IMR-90 (cell line): ENCODE measurements at regions not wholly inside any gene's neighbourhood (a gene's known extent, or its start where the extent isn't known, plus 50 kb on each side); places are given as distances from the start of the nearest gene placed in this dataset.

ENCODE experiments used
- ATAC-seq: fragments of 200-7000 bp; cut with Tn5 transposase; 2 replicates; pipeline ENCODE4 v1.9.1; 2020; ENCODE audit warnings: low read depth, mild to moderate bottlenecking, moderate library complexity
- BruUV-seq: library from RNA; stranded (reverse); fragments of 400-500 nt; replicated peaks from 2 replicates; lab custom pipeline; 2021; lab: Mats Ljungman, UMichigan
- CTCF ChIA-PET: fragments of 300-600 bp; formaldehyde crosslinking; extraction: SDS; loops from one replicate; lab custom pipeline; 2021; ENCODE audit warnings: antibody characterized with exemption; lab: Yijun Ruan, JAX
- POLR2A ChIA-PET: fragments of 300-600 bp; sonication (Branson Sonifier 250); formaldehyde crosslinking; loops from one replicate; lab custom pipeline; 2022; ENCODE audit warnings: antibody characterized with exemption; ENCODE audit not compliant: unreplicated experiment; lab: Charles Lee
- DNase-seq: peaks from one replicate; pipeline ENCODE4 v3.0.0; 2013
- H2AFZ ChIP-seq: replicated peaks from 2 replicates; pipeline ENCODE3; 2013; ENCODE audit warnings: low read length, mild to moderate bottlenecking; ENCODE audit not compliant: poor library complexity
- H2AK5ac ChIP-seq: 2 replicates; pipeline ENCODE4 v1.6.1; 2013; ENCODE audit warnings: low read depth, low read length, inconsistent platforms
- H2AK9ac ChIP-seq: replicated peaks from 2 replicates; pipeline ENCODE3; 2013; ENCODE audit warnings: mild to moderate bottlenecking, low read depth, low read length, moderate library complexity; ENCODE audit not compliant: poor library complexity
- H2BK120ac ChIP-seq: 2 replicates; pipeline ENCODE4 v1.6.1; 2013; ENCODE audit warnings: low read depth, low read length, inconsistent platforms
- H2BK15ac ChIP-seq: 3 replicates; pipeline ENCODE4 v1.6.1; 2013; ENCODE audit warnings: low read depth, low read length, inconsistent platforms
- H2BK20ac ChIP-seq: 2 replicates; pipeline ENCODE4 v1.6.1; 2013; ENCODE audit warnings: low read depth, mild to moderate bottlenecking, inconsistent platforms, low read length, moderate library complexity
- H2BK5ac ChIP-seq: 2 replicates; pipeline ENCODE4 v1.6.1; 2013; ENCODE audit warnings: mild to moderate bottlenecking, low read depth, low read length, inconsistent platforms; ENCODE audit not compliant: poor library complexity, severe bottlenecking
- H3K14ac ChIP-seq: replicated peaks from 2 replicates; pipeline ENCODE4 v1.6.1; 2013; ENCODE audit warnings: low read depth, low read length, inconsistent platforms
- H3K18ac ChIP-seq: 2 replicates; pipeline ENCODE4 v1.6.1; 2013; ENCODE audit warnings: low read depth, low read length, control low read depth
- H3K23ac ChIP-seq: 2 replicates; pipeline ENCODE4 v1.6.1; 2013; ENCODE audit warnings: low read depth, low read length, inconsistent platforms
- H3K27ac ChIP-seq: 2 replicates; pipeline ENCODE4 v1.5.1; 2013; ENCODE audit warnings: mild to moderate bottlenecking, control low read depth, low read length; ENCODE audit not compliant: insufficient read depth
- H3K27me3 ChIP-seq: 2 replicates; pipeline ENCODE4 v1.6.1; 2013; ENCODE audit warnings: low read length; ENCODE audit not compliant: control insufficient read depth, insufficient read depth
- H3K36me3 ChIP-seq: 2 replicates; pipeline ENCODE4 v1.6.1; 2013; ENCODE audit warnings: low read length, mixed read lengths; ENCODE audit not compliant: control insufficient read depth, insufficient read depth
- H3K4ac ChIP-seq: 2 replicates; pipeline ENCODE4 v1.6.1; 2013; ENCODE audit warnings: low read depth, low read length, inconsistent platforms
- H3K4me1 ChIP-seq: 2 replicates; pipeline ENCODE4 v1.6.1; 2013; ENCODE audit warnings: low read length, mixed read lengths; ENCODE audit not compliant: control insufficient read depth, insufficient read depth
- H3K4me2 ChIP-seq: 2 replicates; pipeline ENCODE4 v1.6.1; 2013; ENCODE audit warnings: low read depth, mild to moderate bottlenecking, control low read depth, low read length, moderate library complexity
- H3K4me3 ChIP-seq: 2 replicates; pipeline ENCODE4 v1.5.1; 2013; ENCODE audit warnings: low read depth, mild to moderate bottlenecking, control low read depth, low read length, moderate library complexity; ENCODE audit not compliant: insufficient read depth
- H3K56ac ChIP-seq: 2 replicates; pipeline ENCODE4 v1.6.1; 2013; ENCODE audit warnings: low read length, inconsistent platforms; ENCODE audit not compliant: insufficient read depth; ENCODE audit errors: extremely low read depth
- H3K79me1 ChIP-seq, 2 experiments: 2 replicates each; pipeline ENCODE4 v1.6.1; 2013; ENCODE audit warnings: low read length in 2 of 2, inconsistent platforms in 1 of 2, low read depth in 1 of 2
- H3K9ac ChIP-seq: 2 replicates; pipeline ENCODE4 v1.6.1; 2013; ENCODE audit warnings: low read depth, low read length, control low read depth
- H3K9me1 ChIP-seq: 2 replicates; pipeline ENCODE4 v1.6.1; 2013; ENCODE audit warnings: low read length, inconsistent platforms; ENCODE audit not compliant: insufficient read depth
- H3K9me3 ChIP-seq: 2 replicates; pipeline ENCODE4 v1.6.1; 2013; ENCODE audit warnings: low read length; ENCODE audit not compliant: control insufficient read depth, insufficient read depth
- H4K20me1 ChIP-seq: 2 replicates; pipeline ENCODE4 v1.6.1; 2013; ENCODE audit warnings: low read length, inconsistent platforms; ENCODE audit not compliant: insufficient read depth
- H4K5ac ChIP-seq: 2 replicates; pipeline ENCODE4 v1.6.1; 2013; ENCODE audit warnings: mild to moderate bottlenecking, low read depth, low read length, control low read depth
- H4K8ac ChIP-seq, 2 experiments: 2 replicates each; pipeline ENCODE4 v1.6.1; 2013; ENCODE audit warnings: low read depth in 2 of 2, low read length in 2 of 2, control low read depth in 1 of 2, inconsistent platforms in 1 of 2
- H4K91ac ChIP-seq: 2 replicates; pipeline ENCODE4 v1.6.1; 2013; ENCODE audit warnings: low read depth, low read length, inconsistent platforms; ENCODE audit not compliant: insufficient read depth
- CHD1 ChIP-seq: IDR thresholded peaks from 2 replicates; pipeline ENCODE4 v1.6.1; 2012; ENCODE audit warnings: low read depth, low read length, improper control_type of control experiment
- FOS ChIP-seq: fragments of 150-350 bp; IDR thresholded peaks from 2 replicates; pipeline ENCODE4 v1.6.1; 2016; ENCODE audit warnings: low read depth, low read length
- RAD21 ChIP-seq: IDR thresholded peaks from 2 replicates; pipeline ENCODE4 v1.6.1; 2012; ENCODE audit warnings: low read length, improper control_type of control experiment
- RCOR1 ChIP-seq: IDR thresholded peaks from 2 replicates; pipeline ENCODE4 v1.6.1; 2012; ENCODE audit warnings: mild to moderate bottlenecking, low read length, improper control_type of control experiment; ENCODE audit not compliant: insufficient replicate concordance
- RFX5 ChIP-seq: IDR thresholded peaks from 2 replicates; pipeline ENCODE4 v1.8.0; 2012; ENCODE audit warnings: low read depth, mild to moderate bottlenecking, low read length, moderate library complexity
- WGBS, 2 experiments: methylation state at CpG; one replicate each; pipeline versions ENCODE4 v1.1.5 to v1.1.7; 2013; ENCODE audit warnings: missing lambda C conversion rate in 2 of 2; ENCODE audit not compliant: insufficient read length in 1 of 2; ENCODE audit errors: extremely low coverage in 2 of 2; 5-methylcytosine and 5-hydroxymethylcytosine counted together
- dilution Hi-C: fragments of 300-500 bp; cut with HindIII; formaldehyde crosslinking; loops from one replicate; pipeline ENCODE4 v1.14.3; 2018; ENCODE audit warnings: low sequenced_read_pairs; ENCODE audit not compliant: unreplicated experiment
- in situ Hi-C: fragments of 300-500 bp; cut with MboI; formaldehyde crosslinking; loops from 3 replicates; pipeline ENCODE4 v1.14.3; 2019; ENCODE audit warnings: low sequenced_read_pairs, inconsistent platforms, mixed read lengths
- intact Hi-C: fragments of 100-400 bp; cut with micrococcal nuclease; formaldehyde crosslinking; loops from 2 replicates; pipeline ENCODE4 v1.10.0; 2022
- TF ChIP-seq, protein P1 (sequence below): fragments of 150-350 bp; IDR thresholded peaks from 2 replicates; pipeline ENCODE4 v1.6.1; 2017; ENCODE audit warnings: mild to moderate bottlenecking, antibody characterized with exemption, low read length, low read depth

GRCh38 chr3:188946351-188947240 is 225.2 kb upstream of the TPRG1 start:
- H2BK5ac ChIP-seq = no peak overlapping the region
- H2AFZ ChIP-seq = peak overlapping the region; percentile 88
- no peak for DNase-seq
- no peak overlapping the region; a peak in 1 of 4 replicates for H4K8ac ChIP-seq
- no peak overlapping the region for H3K4ac ChIP-seq
- peaks cover 17% of the 10 kb centered on the region for H3K9me1 ChIP-seq
- peak overlapping the region; percentile 23; the same call in 1 of the 3 replicates for H2BK15ac ChIP-seq
- in situ Hi-C loops (no loop called here), intact Hi-C loops (no loop called here), dilution Hi-C loops (no loop called here)
- no peak overlapping the region for H3K18ac ChIP-seq
- H4K20me1 ChIP-seq = no peaks in the 10 kb centered on the region
- H4K91ac ChIP-seq = no peak overlapping the region; the same call in 1 of the 2 replicates
- H3K4me1 ChIP-seq = peaks cover 19% of the 10 kb centered on the region
- peak overlapping the region; percentile 26 for H2AK9ac ChIP-seq
- H3K79me1 ChIP-seq = peaks cover 4 to 16% of the 10 kb centered on the region in 2 experiments; a peak in 2 of 4 replicates
- H3K14ac ChIP-seq = no peak overlapping the region
- H2AK5ac ChIP-seq = peak overlapping the region; percentile 43; the same call in 1 of the 2 replicates
- ChIA-PET CTCF (no interaction called here), POLR2A (no interaction called here)
- 83% methylated on average over 8 of the region's 14 CpGs; no CpG with 5 or more reads in 1 of the 2 experiments for WGBS, 2 experiments
- no TSS peak for BruUV-seq
- TF ChIP-seq RAD21 = no peak
- TF ChIP-seq CHD1 = no peak
- TF ChIP-seq, protein P1, sequence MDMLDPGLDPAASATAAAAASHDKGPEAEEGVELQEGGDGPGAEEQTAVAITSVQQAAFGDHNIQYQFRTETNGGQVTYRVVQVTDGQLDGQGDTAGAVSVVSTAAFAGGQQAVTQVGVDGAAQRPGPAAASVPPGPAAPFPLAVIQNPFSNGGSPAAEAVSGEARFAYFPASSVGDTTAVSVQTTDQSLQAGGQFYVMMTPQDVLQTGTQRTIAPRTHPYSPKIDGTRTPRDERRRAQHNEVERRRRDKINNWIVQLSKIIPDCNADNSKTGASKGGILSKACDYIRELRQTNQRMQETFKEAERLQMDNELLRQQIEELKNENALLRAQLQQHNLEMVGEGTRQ = no peak
- no peak for TF ChIP-seq RCOR1
- no peak for TF ChIP-seq RFX5
- TF ChIP-seq FOS = no peak
- no peak overlapping the region for H3K9ac ChIP-seq
- no peak overlapping the region for H3K4me2 ChIP-seq
- no peaks in the 10 kb centered on the region for H3K27me3 ChIP-seq
- no peak overlapping the region for H2BK20ac ChIP-seq
- H3K9me3 ChIP-seq = no peaks in the 10 kb centered on the region
- no peak overlapping the region for H3K23ac ChIP-seq
- H3K36me3 ChIP-seq = no peaks in the 10 kb centered on the region
- ATAC-seq = no peak
- H3K4me3 ChIP-seq = no peak overlapping the region
- no peak overlapping the region for H3K56ac ChIP-seq
- no peak overlapping the region for H4K5ac ChIP-seq
- H3K27ac ChIP-seq = no peak overlapping the region
- 0 out of 2 replicates have a peak overlapping the region, but pooled peaks have one; percentile 2 for H2BK120ac ChIP-seq
